Activated naive CD8-positive, alpha-beta T cell treated with anti-CD3 and anti-CD28 coated beads, Interleukin-2, amount 50 U/mL, for 24 hours (primary cell): ENCODE measurements at regions not wholly inside any gene's neighbourhood (a gene's known extent, or its start where the extent isn't known, plus 50 kb on each side); places are given as distances from the start of the nearest gene placed in this dataset.
"Not testable (repeated sequence)": the region's sequence is repeated elsewhere in the genome, so short reads cannot be mapped to it uniquely, and the experiment has no call there.

Experiments
- ATAC-seq: fragments of 150-1000 bp; cut with Tn5 transposase; one replicate; pipeline ENCODE4 v1.10.0; 2021
- DNase-seq: peaks from one replicate; pipeline ENCODE4 v3.0.0; 2021
- H3K27ac Mint-ChIP-seq: one replicate; pipeline ENCODE4 v1.8.0; 2021; ENCODE audit warnings: mild to moderate bottlenecking, mixed read lengths
- H3K27me3 Mint-ChIP-seq: one replicate; pipeline ENCODE4 v1.8.0; 2021; ENCODE audit warnings: mixed read lengths
- H3K36me3 Mint-ChIP-seq: one replicate; pipeline ENCODE4 v1.8.0; 2021; ENCODE audit warnings: low read depth, mixed read lengths
- H3K4me1 Mint-ChIP-seq: one replicate; pipeline ENCODE4 v1.8.0; 2021; ENCODE audit warnings: mixed read lengths
- H3K4me3 Mint-ChIP-seq: one replicate; pipeline ENCODE4 v1.8.0; 2021; ENCODE audit warnings: mild to moderate bottlenecking, moderate library complexity, mixed read lengths
- H3K9me3 Mint-ChIP-seq: one replicate; pipeline ENCODE4 v1.8.0; 2021; ENCODE audit warnings: mixed read lengths

DNA sequence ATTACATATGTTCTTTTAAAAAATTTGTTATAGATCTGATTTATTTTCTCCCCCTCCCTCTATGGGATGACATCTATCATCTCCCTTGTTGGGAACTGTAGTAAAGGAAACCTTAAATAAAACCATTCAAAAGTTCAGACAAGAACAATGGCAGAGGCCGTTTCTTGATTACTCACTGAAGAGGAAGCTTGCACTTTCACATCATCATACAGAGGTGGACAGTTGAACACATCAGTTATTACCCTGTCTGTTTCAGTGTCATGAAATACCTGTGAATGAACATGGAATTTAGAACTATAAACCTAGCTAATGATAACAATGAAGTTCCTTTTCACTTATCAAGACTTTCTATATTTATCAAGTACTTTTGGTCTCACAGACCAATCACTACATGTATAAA, 63.7 kb upstream of the NEK3 start:
- not testable (repeated sequence) for H3K36me3 Mint-ChIP-seq, H3K4me1 Mint-ChIP-seq, H3K9me3 Mint-ChIP-seq, H3K4me3 Mint-ChIP-seq, H3K27me3 Mint-ChIP-seq, DNase-seq, ATAC-seq, H3K27ac Mint-ChIP-seq

DNA sequence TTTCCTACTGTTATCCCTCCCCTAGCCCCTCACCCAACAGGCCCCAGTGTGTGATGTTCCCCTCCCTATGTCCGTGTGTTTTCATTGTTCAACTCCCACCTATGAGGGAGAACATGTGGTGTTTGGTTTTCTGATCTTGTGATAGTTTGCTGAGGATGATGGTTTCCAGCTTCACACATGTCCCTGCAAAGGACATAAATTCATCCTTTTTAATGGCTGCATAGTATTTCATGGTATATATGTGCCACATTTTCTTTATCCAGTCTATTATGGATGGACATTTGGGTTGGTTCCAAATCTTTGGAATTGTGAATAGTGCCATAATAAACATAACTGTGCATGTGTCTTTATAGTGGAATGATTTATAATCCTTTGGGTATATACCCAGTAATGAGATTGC, 54.5 kb upstream of the NEK3 start:
- not testable (repeated sequence) for DNase-seq, H3K36me3 Mint-ChIP-seq, H3K27ac Mint-ChIP-seq, ATAC-seq, H3K9me3 Mint-ChIP-seq, H3K4me3 Mint-ChIP-seq, H3K4me1 Mint-ChIP-seq
- H3K27me3 Mint-ChIP-seq = peaks cover 16% of the 10 kb centered on the region

DNA sequence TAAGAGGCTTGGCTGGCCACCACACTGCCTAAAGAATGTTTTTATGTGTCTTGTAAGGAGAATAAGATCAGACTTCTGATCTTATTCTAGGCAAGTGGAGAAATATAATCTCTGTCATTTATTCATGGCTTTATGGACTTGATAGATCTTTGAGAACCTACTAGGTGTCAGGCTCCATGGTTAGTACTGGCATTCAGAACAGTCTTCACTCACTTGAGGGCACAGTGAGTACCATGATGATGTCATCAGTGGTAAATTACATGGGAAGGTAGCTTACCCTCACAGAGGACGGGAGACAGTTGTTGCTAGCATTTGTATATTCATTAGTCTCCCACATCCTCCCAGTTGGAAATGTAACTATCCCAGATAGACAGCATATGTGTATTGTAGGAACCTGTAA, 53.5 kb upstream of the NEK3 start:
- not testable (repeated sequence) for H3K9me3 Mint-ChIP-seq

DNA sequence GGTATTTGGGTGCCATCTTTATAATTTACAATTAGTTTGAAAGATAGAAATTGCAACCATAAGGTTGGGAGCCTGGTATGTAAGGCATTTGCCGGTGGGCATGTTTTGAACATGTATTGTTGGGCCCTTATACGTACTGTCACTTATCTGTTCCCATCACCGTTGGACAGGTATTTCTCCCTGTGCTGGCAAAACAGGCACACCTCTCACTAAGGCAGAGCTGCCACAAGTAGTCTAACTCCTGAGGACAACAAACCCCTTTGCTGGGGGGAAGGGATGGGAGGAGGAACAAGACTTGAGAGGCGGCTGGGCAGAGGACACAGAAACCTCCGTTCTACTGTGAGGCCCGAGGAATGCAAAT, 52.0 kb upstream of the NEK3 start:
- not testable (repeated sequence) for H3K9me3 Mint-ChIP-seq, H3K4me3 Mint-ChIP-seq, H3K27ac Mint-ChIP-seq, H3K36me3 Mint-ChIP-seq, ATAC-seq, H3K4me1 Mint-ChIP-seq, DNase-seq
- peaks cover 13% of the 10 kb centered on the region for H3K27me3 Mint-ChIP-seq

More for the DNA sequence above, 53.5 kb upstream of the NEK3 start:
- not testable (repeated sequence) for H3K27ac Mint-ChIP-seq, DNase-seq, H3K4me1 Mint-ChIP-seq, ATAC-seq, H3K4me3 Mint-ChIP-seq, H3K36me3 Mint-ChIP-seq
- H3K27me3 Mint-ChIP-seq = peaks cover 16% of the 10 kb centered on the region

DNA sequence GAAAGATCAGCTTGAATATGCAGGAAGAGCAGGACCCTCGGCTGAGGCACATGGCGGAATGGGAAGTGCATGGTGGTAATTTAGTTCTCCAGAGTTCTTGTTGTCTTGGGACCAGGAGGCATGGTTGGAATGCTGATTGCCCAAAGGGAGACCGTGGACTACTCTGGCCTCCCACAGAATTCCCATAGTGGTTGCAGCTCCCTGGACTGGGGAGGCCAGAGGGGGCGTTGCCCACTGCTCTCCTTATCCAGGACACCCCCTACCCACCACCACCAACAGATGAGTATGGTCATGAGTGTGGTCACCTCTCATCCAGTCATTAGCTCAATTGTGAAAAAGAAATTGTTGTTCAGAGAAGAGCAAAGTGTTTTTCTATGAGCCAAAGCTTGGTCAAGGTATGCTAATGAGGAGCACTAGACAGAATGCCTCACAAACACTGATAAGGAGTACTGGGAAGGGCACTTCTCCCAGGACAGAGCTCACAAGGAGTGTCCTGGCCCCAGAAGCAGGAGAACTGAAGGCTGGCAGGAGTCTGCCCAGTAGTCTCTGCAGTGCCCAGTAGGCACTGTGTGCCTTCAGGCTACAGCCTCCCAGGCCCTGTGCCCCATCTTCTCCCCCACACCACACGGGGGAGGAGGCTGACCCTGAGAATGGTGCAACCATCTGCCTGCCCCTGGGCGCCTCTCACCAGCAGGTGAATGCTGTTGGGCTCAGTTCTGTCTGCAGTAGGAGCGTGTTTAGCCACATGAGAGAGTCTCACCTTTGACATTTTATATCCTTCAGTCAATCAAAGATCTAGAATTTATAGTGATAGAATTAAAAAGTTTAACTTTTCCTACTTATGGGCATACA, 51.4 kb upstream of the NEK3 start:
- DNase-seq, ATAC-seq, H3K27ac Mint-ChIP-seq, H3K4me3 Mint-ChIP-seq, H3K4me1 Mint-ChIP-seq, H3K36me3 Mint-ChIP-seq, H3K9me3 Mint-ChIP-seq: not testable (repeated sequence)
- peaks cover 13% of the 10 kb centered on the region for H3K27me3 Mint-ChIP-seq
